GM12865 (cell line): ENCODE measurements at regions not wholly inside any gene's neighbourhood (a gene's known extent, or its start where the extent isn't known, plus 50 kb on each side); places are given as distances from the start of the nearest gene placed in this dataset.

Source experiments
- DNase-seq: peaks from one replicate; pipeline ENCODE4 v3.0.0; 2010; ENCODE audit warnings: low read depth
- H3K4me3 ChIP-seq: 2 replicates; pipeline ENCODE4 v1.5.1; 2011; ENCODE audit warnings: mild to moderate bottlenecking, low read depth, low read length, control low read depth
- TF ChIP-seq, protein P1 (sequence below): IDR thresholded peaks from 2 replicates; pipeline ENCODE4 v1.5.1; 2011; ENCODE audit warnings: low read length, control low read depth, low read depth, inconsistent platforms; ENCODE audit not compliant: insufficient read depth; ENCODE audit errors: missing control alignments

DNA sequence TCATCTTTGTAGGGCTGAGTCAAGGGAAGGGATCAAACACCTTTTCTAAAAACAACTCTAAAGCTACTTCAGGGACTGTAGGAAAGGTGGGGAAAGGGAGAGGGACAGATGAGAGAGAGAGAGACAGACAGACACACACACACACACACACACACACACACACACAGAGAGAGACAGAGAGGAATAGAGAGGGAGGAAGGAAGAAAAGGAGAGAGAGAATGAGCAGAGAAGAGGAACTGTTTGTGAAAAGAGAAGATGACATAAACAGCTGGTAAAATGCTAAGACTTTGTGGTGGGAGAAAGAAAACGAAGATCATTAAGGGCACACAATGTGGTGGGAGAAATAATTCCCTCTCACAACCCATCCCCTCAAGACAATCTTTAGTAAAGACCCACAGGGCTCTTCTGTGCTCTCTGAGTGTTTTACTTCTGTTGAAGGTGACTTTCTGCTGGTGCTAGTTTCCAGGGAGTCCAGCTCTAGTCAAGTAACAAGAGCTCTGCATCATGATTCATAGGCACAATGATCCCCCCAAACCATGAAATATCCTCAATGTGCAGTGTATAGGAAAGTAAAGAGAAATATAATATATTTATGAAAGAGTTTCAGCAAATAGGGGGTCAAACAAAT is 77.2 kb upstream of the STK17B start:
- DNase-seq, result no peak
- no peak overlapping the region for H3K4me3 ChIP-seq
- TF ChIP-seq, protein P1, sequence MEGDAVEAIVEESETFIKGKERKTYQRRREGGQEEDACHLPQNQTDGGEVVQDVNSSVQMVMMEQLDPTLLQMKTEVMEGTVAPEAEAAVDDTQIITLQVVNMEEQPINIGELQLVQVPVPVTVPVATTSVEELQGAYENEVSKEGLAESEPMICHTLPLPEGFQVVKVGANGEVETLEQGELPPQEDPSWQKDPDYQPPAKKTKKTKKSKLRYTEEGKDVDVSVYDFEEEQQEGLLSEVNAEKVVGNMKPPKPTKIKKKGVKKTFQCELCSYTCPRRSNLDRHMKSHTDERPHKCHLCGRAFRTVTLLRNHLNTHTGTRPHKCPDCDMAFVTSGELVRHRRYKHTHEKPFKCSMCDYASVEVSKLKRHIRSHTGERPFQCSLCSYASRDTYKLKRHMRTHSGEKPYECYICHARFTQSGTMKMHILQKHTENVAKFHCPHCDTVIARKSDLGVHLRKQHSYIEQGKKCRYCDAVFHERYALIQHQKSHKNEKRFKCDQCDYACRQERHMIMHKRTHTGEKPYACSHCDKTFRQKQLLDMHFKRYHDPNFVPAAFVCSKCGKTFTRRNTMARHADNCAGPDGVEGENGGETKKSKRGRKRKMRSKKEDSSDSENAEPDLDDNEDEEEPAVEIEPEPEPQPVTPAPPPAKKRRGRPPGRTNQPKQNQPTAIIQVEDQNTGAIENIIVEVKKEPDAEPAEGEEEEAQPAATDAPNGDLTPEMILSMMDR, result no peak

DNA sequence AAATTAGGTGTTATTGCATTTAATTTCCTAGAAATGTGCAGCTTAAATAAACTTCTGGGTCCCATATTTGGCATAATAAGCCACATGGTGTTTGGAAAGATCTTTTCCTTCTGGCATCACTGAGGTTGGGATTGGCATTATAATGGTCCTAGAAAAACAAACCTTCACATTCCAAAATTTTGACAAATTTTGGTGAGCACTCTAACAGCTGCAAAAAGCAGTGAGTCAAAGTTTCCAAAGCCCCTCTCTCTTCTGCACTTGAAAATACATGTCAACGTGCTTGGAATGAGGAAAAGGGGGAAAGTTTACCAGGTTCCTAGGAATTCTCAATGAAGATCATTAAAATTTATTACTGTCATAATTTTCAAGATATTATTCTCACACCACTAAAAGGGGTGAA is 77.8 kb upstream of the STK17B start:
- H3K4me3 ChIP-seq, result no peak overlapping the region
- DNase-seq, result no peak

DNA sequence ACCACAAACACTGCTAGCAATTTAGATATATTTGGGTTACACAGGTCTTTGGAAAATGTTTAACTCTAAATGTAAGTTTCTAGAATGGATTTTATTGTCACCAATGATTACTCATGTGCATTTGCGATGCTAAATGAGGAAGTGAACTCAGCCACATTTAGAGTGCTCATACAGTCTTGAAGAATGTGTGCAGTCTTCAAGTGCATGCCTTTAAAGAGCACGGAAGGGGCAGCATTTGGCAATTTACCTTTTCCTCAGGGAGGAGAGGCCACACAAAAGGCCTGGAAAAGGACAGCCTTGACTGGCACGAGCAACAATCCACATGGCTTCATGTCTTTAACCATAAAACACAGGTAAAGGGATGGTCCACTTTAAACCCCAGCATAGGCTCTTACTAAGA is 78.5 kb upstream of the STK17B start:
- peak; percentile 49 for DNase-seq
- H3K4me3 ChIP-seq, result no peak overlapping the region
- TF ChIP-seq, protein P1, result no peak

More for the DNA sequence above, 77.8 kb upstream of the STK17B start:
- TF ChIP-seq, protein P1, result no peak

DNA sequence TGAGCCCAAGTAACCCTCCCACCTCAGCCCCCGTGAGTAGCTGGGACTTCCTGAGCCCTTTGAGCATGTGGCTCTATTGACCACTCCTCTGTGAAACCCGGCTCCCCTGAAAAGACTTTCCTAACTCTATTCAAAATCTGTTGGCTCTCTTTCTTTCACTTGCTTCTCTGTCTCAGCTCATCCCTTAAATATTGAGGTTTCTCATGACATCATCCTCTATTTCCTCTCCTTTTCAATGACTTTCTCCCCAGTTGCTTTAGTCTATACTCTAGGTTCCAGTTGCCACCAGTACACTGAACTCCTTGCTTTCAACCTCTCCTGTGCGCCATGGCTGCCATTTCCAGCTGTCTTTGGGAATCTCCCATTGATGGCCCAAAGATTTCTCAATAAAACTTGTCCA is 79.8 kb upstream of the STK17B start:
- H3K4me3 ChIP-seq, result no peak overlapping the region
- TF ChIP-seq, protein P1, result no peak
- DNase-seq, result no peak

DNA sequence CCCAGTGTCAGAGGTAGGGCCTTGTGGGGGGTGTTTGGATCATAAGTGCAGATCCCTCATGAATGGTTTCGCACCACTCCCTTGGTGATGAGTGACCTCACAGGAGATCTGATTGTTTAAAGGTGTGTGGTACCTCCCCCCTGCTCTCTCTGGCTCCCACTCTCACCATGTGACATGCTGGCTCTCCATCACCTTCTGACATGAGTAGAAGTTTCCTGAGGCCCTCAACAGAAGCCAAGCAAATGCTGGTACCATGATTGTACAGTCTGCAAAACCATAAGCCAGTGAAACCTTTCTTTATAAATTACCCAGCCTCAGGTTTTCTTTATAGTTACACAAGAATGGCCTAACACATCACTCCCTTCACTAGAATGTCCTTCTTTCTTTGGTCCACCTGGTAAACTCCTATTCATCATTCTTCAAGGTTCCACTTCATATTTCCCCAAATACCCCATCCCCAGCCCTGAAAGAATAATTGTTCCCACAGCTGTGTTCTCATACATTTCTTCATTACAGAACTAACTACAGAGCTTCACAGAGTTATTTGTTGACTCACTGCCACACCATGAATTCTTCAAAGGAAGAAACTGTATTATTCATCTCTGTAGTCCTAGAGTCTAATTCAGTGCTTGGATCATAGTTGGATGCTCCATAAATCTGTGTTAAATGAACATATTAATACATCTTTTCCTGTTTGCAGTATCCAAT is 81.2 kb upstream of the STK17B start:
- no peak overlapping the region for H3K4me3 ChIP-seq
- DNase-seq, result no peak
- TF ChIP-seq, protein P1, result no peak

DNA sequence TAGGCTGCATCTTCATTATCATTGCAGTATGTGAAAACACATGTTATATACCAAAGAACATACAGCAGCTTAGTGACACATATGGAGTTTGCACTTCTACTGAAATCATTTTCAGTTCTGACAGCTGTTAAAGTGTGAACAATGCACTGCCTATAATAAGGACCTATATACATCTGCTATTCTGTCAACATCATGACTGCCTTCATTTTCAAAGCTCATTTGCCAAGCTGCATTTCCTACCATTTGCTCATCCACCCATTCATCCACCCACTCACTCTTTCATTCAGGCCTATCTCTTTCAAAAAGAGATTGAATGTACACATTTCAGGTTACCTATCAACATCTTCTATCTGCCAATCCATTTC is 81.7 kb upstream of the STK17B start:
- no peak for DNase-seq
- TF ChIP-seq, protein P1, result no peak
- no peak overlapping the region for H3K4me3 ChIP-seq

DNA sequence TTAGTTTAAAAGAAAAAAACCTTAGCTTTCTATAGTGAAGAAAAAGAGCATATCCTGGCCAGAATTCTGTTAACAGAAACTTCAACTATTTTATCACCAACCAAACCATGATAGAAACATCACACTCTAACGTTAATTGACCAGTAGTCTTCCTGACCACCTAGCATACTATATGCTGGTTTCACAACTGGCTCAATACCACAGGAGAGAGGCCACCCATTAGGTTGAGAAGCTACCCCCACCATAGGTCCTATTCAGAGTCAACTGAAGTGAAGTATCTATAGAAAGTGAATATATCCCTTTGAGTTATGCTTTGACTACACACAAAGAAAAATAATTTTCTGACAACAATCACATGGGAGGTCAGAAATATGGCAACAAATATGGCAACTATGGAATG is 85.2 kb upstream of the STK17B start:
- TF ChIP-seq, protein P1, result no peak
- no peak overlapping the region for H3K4me3 ChIP-seq
- DNase-seq, result peak; percentile 67
